ENCODE measurements at regions not wholly inside any gene's neighbourhood (a gene's known extent, or its start where the extent isn't known, plus 50 kb on each side); places are given as distances from the start of the nearest gene placed in this dataset.
A peak's percentile ranks its signal among the peaks of the same experiment; 100 is the strongest.
"Not testable (repeated sequence)": the region's sequence is repeated elsewhere in the genome, so short reads cannot be mapped to it uniquely, and the experiment has no call there.

DNA sequence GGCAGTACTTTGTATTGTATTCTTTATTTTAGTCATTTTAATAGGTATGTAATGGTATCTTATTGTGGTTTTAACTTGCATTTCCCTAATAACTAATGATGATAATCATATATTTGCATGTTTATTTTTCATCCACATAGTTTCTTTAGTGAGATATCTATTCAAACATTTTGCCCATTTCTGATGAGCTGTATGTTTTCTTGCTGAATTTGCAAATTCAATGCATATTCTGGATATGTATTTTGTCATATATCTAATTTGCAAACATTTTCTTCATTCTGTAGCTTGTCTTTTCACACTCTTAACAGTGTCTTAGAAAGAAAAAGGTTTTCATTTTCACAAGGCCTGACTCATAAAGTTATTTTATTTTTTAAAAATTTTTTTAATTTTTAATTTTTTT is 372.1 kb downstream of the ZNF674 start:
- no peak for DNase-seq (ENCODE audit: low read depth)
- H3K27me3 ChIP-seq (ENCODE audit: control insufficient read depth, insufficient read depth, low read length): no peaks in the 10 kb centered on the region
- no peak overlapping the region for H3K4me3 ChIP-seq (ENCODE audit: low read depth, low read length)
- no peaks in the 10 kb centered on the region for H3K36me3 ChIP-seq (ENCODE audit: control insufficient read depth, insufficient read depth, low read length)
- TF ChIP-seq, protein P1, sequence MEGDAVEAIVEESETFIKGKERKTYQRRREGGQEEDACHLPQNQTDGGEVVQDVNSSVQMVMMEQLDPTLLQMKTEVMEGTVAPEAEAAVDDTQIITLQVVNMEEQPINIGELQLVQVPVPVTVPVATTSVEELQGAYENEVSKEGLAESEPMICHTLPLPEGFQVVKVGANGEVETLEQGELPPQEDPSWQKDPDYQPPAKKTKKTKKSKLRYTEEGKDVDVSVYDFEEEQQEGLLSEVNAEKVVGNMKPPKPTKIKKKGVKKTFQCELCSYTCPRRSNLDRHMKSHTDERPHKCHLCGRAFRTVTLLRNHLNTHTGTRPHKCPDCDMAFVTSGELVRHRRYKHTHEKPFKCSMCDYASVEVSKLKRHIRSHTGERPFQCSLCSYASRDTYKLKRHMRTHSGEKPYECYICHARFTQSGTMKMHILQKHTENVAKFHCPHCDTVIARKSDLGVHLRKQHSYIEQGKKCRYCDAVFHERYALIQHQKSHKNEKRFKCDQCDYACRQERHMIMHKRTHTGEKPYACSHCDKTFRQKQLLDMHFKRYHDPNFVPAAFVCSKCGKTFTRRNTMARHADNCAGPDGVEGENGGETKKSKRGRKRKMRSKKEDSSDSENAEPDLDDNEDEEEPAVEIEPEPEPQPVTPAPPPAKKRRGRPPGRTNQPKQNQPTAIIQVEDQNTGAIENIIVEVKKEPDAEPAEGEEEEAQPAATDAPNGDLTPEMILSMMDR (IDR thresholded peaks at IDR 0.05; ENCODE audit: insufficient read depth, low read length, poor library complexity, severe bottlenecking): no peak

DNA sequence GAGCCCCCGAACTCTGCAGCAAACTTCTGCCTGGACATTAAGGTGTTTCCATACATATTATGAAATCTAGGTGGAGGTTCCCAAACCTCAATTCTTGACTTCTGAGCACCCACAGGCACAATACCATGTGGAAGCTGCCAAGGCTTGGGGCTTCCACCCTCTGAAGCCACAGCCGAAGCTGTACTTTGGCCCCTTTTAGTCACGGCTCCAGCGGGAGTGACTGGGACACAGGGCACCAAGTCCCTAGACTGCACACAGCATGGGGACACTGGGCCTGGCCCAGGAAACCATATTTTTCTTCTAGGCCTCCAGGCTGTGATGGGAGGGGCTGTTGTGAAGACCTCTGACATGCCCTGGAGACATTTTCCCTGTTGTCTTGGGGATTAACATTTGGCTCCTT is 373.8 kb downstream of the ZNF674 start:
- not testable (repeated sequence) for H3K36me3 ChIP-seq (ENCODE audit: control insufficient read depth, insufficient read depth, low read length); H3K27me3 ChIP-seq (ENCODE audit: control insufficient read depth, insufficient read depth, low read length); H3K4me3 ChIP-seq (ENCODE audit: low read depth, low read length); DNase-seq (ENCODE audit: low read depth)

DNA sequence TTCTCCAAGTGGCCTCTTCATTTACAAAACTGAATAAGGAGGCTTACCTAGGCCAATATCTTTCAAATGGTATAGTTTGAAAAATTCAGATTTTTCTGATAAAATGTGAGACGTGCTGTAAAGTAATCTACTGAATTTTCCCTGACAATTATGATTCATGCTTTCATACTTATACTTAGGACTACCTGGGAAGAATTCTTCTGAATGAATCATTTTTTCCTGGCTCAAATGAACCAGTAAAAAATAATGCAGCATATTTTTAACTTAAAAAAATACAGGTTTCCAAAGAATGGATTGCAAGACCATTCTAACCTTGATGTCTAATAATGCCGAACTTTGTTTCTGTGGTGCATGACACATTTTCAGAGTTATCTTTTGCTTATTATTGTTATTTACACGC is 375.4 kb downstream of the ZNF674 start:
- H3K36me3 ChIP-seq (ENCODE audit: control insufficient read depth, insufficient read depth, low read length): no peaks in the 10 kb centered on the region
- no peak overlapping the region for H3K4me3 ChIP-seq (ENCODE audit: low read depth, low read length)
- TF ChIP-seq, protein P1 (IDR thresholded peaks at IDR 0.05; ENCODE audit: insufficient read depth, low read length, poor library complexity, severe bottlenecking): no peak
- H3K27me3 ChIP-seq (ENCODE audit: control insufficient read depth, insufficient read depth, low read length): no peaks in the 10 kb centered on the region
- no peak for DNase-seq (ENCODE audit: low read depth)

DNA sequence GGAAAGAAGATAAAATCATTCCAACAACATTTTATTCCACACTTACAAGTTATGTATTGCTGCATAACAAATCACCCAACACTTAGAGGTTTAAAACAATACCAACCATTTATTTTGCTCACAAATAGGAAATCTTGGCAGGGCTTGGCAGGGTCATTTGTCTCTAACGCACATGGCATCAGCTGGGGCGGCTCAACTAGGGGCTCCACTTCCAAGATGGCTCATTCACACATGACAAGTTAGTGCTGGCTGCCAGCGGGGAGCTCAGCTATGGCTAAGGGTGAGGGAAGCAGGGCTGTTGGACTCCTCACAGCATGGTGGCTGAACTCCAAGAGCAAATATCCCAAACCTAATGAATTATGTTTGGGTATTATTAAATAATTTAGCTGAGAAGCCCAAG is 377.0 kb downstream of the ZNF674 start:
- H3K36me3 ChIP-seq (ENCODE audit: control insufficient read depth, insufficient read depth, low read length): no peaks in the 10 kb centered on the region
- no peak overlapping the region for H3K4me3 ChIP-seq (ENCODE audit: low read depth, low read length)
- TF ChIP-seq, protein P1 (IDR thresholded peaks at IDR 0.05; ENCODE audit: insufficient read depth, low read length, poor library complexity, severe bottlenecking): no peak
- H3K27me3 ChIP-seq (ENCODE audit: control insufficient read depth, insufficient read depth, low read length): no peaks in the 10 kb centered on the region
- no peak for DNase-seq (ENCODE audit: low read depth)

DNA sequence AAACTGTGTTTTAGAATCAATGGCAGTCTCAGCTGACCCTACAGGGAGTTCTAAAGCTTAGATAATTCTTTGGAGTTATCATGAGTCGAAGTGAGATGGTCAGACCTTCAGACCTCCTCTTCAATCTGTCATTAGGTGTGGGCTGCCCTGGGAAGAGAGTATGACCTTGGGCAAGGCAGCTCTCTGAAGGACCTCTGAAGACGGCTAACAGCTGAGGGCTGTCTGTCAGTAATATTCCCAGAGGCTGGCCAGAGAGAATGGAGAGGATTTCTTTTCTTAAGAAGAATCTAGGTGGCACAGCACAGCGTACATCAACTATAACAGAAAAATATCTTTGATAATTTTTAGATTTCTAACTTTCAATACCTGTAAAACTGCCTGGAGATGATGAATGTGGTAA is 379.4 kb downstream of the ZNF674 start:
- no peak overlapping the region for H3K4me3 ChIP-seq (ENCODE audit: low read depth, low read length)
- TF ChIP-seq, protein P1 (IDR thresholded peaks at IDR 0.05; ENCODE audit: insufficient read depth, low read length, poor library complexity, severe bottlenecking): no peak
- DNase-seq (ENCODE audit: low read depth): no peak
- no peaks in the 10 kb centered on the region for H3K27me3 ChIP-seq (ENCODE audit: control insufficient read depth, insufficient read depth, low read length)
- H3K36me3 ChIP-seq (ENCODE audit: control insufficient read depth, insufficient read depth, low read length): no peaks in the 10 kb centered on the region

DNA sequence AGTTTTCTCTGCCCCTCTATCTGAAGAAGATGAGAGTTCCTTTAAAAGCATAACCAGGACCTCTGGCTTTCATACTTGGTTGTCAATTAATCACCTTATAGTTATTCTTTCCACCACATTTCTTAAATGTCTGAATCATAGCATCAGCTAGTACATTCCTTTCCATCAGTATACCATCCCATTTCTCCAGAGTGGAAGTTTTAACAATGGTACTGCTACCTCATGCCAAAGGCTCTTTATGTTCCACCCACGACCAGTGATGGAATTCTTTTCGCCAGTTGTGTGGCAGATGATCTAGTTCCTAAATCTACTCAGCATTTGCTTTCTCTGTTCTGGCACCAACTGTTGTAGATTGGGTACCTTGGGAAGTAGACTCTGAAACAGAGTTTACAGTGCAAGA is 379.8 kb downstream of the ZNF674 start:
- Histone ChIP-seq H3K36me3 (ENCODE audit: control insufficient read depth, insufficient read depth, low read length) (no peaks in the 10 kb centered on the region), H3K27me3 (ENCODE audit: control insufficient read depth, insufficient read depth, low read length) (no peaks in the 10 kb centered on the region), H3K4me3 (ENCODE audit: low read depth, low read length) (no peak overlapping the region)
- TF ChIP-seq, protein P1 (IDR thresholded peaks at IDR 0.05; ENCODE audit: insufficient read depth, low read length, poor library complexity, severe bottlenecking): no peak
- peak; percentile 37 for DNase-seq (ENCODE audit: low read depth)

Measured in kidney epithelial cell (primary cell).